NT2/D1 (cell line): ENCODE measurements at regions not wholly inside any gene's neighbourhood (a gene's known extent, or its start where the extent isn't known, plus 50 kb on each side); places are given as distances from the start of the nearest gene placed in this dataset.
"Not testable (repeated sequence)": the region's sequence is repeated elsewhere in the genome, so short reads cannot be mapped to it uniquely, and the experiment has no call there.

Experiments used
- DNase-seq: peaks from one replicate; pipeline ENCODE4 v3.0.0-alpha.2; 2011; ENCODE audit warnings: low read depth, low spot score
- H3K27me3 ChIP-seq: 2 replicates; pipeline ENCODE4 v1.6.0; 2011; ENCODE audit warnings: mild to moderate bottlenecking; ENCODE audit not compliant: insufficient read length, insufficient read depth
- H3K36me3 ChIP-seq: 2 replicates; pipeline ENCODE4 v1.6.1; 2011; ENCODE audit warnings: mild to moderate bottlenecking, low read length, mixed read lengths; ENCODE audit not compliant: insufficient read depth, insufficient read length
- H3K4me1 ChIP-seq: 2 replicates; pipeline ENCODE4 v1.5.1; 2011; ENCODE audit not compliant: insufficient read depth, insufficient read length
- H3K4me3 ChIP-seq: 2 replicates; pipeline ENCODE4 v1.5.1; 2011; ENCODE audit warnings: low read depth; ENCODE audit not compliant: insufficient read length
- H3K9ac ChIP-seq: 2 replicates; pipeline ENCODE4 v1.6.0; 2011; ENCODE audit warnings: low read depth; ENCODE audit not compliant: insufficient read length
- H3K9me3 ChIP-seq: 2 replicates; pipeline ENCODE4 v1.5.1; 2011; ENCODE audit warnings: mild to moderate bottlenecking, low read length; ENCODE audit not compliant: insufficient read depth
- SUZ12 ChIP-seq: IDR thresholded peaks from 2 replicates; pipeline ENCODE4 v1.6.1; 2011; ENCODE audit not compliant: insufficient read length, insufficient read depth; ENCODE audit errors: extremely low read depth
- YY1 ChIP-seq: IDR thresholded peaks from 2 replicates; pipeline ENCODE4 v1.6.1; 2011; ENCODE audit not compliant: insufficient read length, insufficient read depth
- ZNF274 ChIP-seq: IDR thresholded peaks from 2 replicates; pipeline ENCODE4 v1.6.1; 2011; ENCODE audit warnings: mild to moderate bottlenecking, low read depth, low read length

GRCh38 chr20:25856256-25856884 is 159.7 kb upstream of the ZNF337 start:
- TF ChIP-seq YY1 (no peak), SUZ12 (no peak)
- Histone ChIP-seq H3K4me1 (peaks cover 8% of the 10 kb centered on the region), H3K9me3 (no peaks in the 10 kb centered on the region), H3K4me3 (no peak overlapping the region), H3K9ac (no peak overlapping the region), H3K27me3 (peaks cover 41% of the 10 kb centered on the region), H3K36me3 (no peaks in the 10 kb centered on the region)
- DNase-seq = no peak

DNA sequence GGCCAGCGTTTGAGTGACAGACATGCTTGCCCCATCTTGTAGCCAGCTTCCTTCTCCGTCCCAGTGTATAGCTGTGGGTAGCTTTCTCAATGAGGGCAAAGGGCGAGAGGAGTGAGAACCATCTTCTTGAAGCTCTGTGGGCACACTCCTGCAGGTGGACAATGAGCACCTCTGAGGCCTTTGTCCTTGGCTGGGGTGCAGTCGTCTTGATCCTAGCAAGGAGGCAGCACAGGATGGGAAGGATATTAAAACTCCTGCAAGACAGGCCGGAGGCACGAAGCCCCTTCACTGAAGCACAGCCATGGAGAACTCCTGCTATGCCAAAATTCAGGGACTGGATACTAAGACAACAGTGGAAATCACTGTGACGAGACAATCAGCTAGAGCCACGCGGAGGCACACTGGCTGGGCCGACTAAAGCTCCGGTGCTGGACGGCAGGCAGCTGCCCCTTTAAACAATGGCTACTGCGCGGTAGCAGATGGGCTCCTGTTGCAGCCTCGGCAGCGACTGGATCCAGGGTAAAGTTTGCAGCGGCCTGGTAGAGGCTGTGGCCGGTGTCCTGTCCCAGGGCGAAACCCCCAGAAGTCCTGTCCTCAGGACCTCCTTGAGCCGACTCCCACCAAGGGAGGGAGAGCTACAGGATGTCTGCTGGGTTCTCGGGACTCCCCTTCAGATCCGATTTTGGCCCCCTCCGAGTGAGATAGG is 159.0 kb upstream of the ZNF337 start:
- peaks cover 33% of the 10 kb centered on the region for H3K27me3 ChIP-seq
- H3K9me3 ChIP-seq, H3K9ac ChIP-seq, H3K4me1 ChIP-seq, DNase-seq, H3K4me3 ChIP-seq, H3K36me3 ChIP-seq: not testable (repeated sequence)

DNA sequence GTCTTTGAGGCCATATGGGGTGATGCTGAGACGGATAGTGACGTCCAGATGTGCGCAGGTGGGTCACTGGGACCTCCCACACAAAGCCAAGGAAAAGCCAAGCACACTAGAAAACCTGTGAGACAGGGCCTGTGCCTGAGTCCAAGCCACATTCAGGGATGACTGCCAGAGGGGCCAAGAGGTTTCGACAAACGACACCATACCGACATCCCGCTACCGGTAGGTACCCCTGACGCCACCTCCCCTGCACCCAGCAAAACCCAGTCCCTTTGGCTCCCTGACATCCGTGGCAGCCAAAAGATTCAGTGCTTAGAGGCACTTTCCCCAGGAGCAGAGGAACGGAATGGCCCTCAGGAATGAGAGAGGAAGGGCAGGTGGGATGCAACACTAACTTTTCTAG is 158.0 kb upstream of the ZNF337 start:
- not testable (repeated sequence) for H3K9me3 ChIP-seq, H3K4me3 ChIP-seq, H3K36me3 ChIP-seq, H3K9ac ChIP-seq, H3K4me1 ChIP-seq, DNase-seq
- H3K27me3 ChIP-seq = peaks cover 24% of the 10 kb centered on the region

DNA sequence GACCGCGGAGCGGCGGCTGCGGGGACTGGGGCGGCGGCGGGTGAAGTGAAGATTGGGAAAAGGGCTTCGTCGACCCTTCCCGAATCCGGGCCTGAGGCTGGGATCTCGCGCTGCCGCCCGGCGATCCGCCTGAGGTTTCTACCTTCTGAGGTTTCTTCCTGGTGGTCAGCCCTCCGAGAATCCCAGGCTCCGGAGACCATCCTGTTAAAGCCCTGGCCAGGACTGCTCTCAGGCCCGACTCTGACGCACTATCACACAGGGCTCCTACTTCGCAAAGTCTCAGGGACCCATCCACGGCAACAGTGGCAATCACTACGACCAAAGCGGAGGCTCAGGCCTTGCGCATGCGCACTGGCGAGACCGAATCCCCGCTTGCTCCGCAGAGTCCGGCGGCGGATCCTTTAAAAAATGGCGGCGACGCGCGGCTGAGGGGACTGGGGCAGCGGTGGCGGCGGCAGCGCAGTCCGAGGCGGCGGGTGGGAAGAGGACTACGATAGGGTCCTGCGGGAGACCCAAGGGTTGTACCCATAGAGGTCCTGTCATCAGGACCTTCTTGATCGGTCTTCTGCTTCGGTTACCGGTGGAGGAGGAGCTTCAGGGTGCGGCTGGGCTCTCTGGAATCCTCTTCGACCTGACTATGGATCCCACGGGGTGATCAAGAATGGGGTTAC is 157.2 kb upstream of the ZNF337 start:
- H3K9ac ChIP-seq, H3K4me3 ChIP-seq, H3K4me1 ChIP-seq, DNase-seq, H3K9me3 ChIP-seq, H3K36me3 ChIP-seq: not testable (repeated sequence)
- peaks cover 16% of the 10 kb centered on the region for H3K27me3 ChIP-seq

DNA sequence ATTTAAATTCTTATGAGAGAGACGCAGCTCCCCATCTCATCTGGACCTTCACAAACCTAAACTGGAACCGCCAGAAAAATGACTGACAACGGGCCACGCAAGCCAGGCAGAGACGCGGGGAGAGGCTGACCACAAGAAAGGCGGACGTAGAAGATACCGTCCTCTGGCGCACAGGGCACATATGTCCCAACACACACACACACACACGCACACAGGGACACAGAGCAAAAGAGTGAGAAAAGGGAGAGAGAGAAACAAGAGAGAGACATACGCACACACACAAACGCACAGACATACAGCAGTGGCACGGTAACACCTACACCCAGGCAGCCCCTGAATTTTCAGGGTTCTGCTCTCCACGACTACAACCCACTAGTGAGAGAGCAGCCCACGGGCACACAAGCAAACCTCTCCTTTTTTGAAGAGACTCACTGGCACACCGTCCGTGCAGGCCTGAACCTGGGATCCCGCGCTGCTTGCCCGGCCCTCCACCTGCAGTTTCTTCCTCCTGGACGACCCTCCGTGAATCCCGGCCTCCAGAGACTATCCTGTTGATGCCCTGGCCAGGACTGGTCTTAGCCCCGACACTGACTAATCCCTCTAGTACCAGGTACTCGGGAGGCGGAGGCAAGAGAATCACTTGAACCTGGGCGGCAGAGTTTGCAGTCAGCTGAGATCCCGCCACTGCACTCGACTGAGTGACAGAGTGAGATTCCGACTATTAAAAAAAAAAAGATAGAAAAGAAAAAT is 156.5 kb upstream of the ZNF337 start:
- H3K9ac ChIP-seq, H3K27me3 ChIP-seq, H3K36me3 ChIP-seq, H3K4me1 ChIP-seq, DNase-seq, H3K9me3 ChIP-seq, H3K4me3 ChIP-seq: not testable (repeated sequence)

DNA sequence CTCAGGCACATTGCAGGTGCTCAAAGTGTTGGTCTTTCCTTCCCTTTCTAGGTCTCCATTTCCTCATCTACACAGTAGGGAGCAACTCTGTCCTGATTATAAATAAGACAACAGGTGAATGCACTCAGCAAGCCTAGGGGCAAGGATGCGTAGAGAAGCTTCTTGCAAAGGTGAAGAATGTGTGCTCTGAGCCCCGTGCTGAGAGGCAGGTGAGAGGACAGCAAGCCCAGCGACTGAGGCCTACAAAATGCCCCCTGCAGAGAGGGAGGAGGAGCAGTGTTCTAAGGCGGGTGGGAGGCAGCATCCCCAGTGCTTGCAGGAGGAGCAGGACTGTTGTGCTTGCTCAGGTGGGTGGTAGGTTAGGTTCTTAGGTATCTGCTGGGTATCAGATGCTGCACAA is 153.5 kb upstream of the ZNF337 start:
- not testable (repeated sequence) for H3K36me3 ChIP-seq, H3K4me3 ChIP-seq, H3K4me1 ChIP-seq, H3K9me3 ChIP-seq, H3K27me3 ChIP-seq, H3K9ac ChIP-seq, DNase-seq

- H3K4me3 ChIP-seq = no peak overlapping the region
- no peaks in the 10 kb centered on the region for H3K36me3 ChIP-seq
- no peaks in the 10 kb centered on the region for H3K27me3 ChIP-seq
- no peak for DNase-seq
- H3K4me1 ChIP-seq = no peaks in the 10 kb centered on the region
- TF ChIP-seq YY1 (no peak), ZNF274 (no peak), SUZ12 (no peak)
- no peaks in the 10 kb centered on the region for H3K9me3 ChIP-seq
- H3K9ac ChIP-seq = no peak overlapping the region
These were observed 151.6 kb upstream of the ZNF337 start for GRCh38 chr20:25848222-25848621.

- not testable (repeated sequence) for DNase-seq, H3K9ac ChIP-seq, H3K4me1 ChIP-seq, H3K4me3 ChIP-seq, H3K36me3 ChIP-seq, H3K9me3 ChIP-seq, H3K27me3 ChIP-seq
These were observed 148.0 kb upstream of the ZNF337 start for GRCh38 chr20:25844640-25845039.

- not testable (repeated sequence) for H3K4me3 ChIP-seq, H3K27me3 ChIP-seq, H3K36me3 ChIP-seq, H3K9ac ChIP-seq, H3K4me1 ChIP-seq, H3K9me3 ChIP-seq, DNase-seq
These were observed 116.9 kb upstream of the ZNF337 start for GRCh38 chr20:25813511-25813910.

DNA sequence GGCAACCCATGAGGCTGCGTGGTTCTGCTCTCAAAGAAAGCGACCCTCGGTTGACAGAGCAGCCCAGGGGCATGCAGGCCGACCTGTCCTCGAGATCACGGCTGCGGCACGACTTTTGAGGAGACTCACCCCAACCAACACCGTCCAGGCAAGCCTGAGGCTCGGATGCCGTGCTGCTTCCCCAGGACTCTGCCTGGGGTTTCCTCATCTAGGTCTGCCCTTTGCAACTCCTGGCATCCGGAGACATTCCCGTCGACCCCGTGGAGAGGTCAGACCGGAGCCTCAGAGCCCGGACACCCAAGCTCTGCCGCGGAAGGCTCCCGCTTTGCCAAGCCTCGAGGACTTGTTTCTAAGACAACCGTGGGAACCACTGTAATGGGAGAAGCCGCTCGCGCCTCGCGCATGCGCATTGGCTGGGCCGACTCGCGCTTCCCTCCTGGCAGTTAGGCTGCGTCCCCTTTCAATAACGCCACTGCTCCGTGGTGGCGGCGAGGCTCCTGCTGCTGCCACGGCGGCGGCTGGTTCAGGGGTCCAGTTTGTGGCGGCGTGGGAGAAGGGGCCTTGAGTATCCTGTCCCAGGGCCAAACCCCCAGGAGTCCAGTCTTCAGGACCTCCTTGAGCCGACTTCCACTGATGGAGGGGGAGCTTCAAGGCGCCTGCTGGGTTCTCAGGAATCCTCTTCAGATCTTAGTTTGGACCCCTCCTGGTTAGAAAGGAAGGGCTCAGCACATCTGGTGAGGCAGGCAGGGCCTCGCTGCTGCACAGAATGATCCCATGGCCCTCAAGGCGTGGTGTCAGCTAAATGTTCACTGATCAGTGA is 101.7 kb upstream of the ZNF337 start:
- not testable (repeated sequence) for H3K9me3 ChIP-seq, DNase-seq, H3K27me3 ChIP-seq, H3K36me3 ChIP-seq, H3K9ac ChIP-seq, H3K4me3 ChIP-seq, H3K4me1 ChIP-seq
